NCI-H1436 (cell line): ENCODE measurements at regions not wholly inside any gene's neighbourhood (a gene's known extent, or its start where the extent isn't known, plus 50 kb on each side); places are given as distances from the start of the nearest gene placed in this dataset.

ENCODE experiments used
- DNase-seq: peaks from one replicate; lab custom pipeline; 2025; lab: John Stamatoyannopoulos, UW

DNA sequence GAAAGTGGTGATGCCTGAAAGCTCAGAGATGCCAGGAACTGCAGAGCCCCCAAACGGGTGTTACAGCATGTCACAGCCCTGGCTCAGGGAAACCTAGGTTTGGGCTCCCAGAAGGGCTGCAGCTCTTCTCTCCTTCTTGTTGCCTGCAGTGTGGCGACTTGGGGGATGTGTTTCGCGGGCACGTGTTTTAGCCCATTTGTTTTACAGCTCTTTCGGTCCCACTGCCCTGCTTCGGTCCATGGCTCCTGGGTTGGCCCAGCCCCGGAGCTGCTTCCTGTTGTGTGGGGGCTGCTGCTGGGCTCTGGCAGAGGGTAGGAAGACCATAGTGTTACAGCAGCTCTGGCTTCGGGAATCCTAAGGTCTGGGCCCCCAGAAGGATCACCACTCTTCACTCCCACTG lies 222.9 kb upstream of the RIOK2 start:
- no peak for DNase-seq

DNA sequence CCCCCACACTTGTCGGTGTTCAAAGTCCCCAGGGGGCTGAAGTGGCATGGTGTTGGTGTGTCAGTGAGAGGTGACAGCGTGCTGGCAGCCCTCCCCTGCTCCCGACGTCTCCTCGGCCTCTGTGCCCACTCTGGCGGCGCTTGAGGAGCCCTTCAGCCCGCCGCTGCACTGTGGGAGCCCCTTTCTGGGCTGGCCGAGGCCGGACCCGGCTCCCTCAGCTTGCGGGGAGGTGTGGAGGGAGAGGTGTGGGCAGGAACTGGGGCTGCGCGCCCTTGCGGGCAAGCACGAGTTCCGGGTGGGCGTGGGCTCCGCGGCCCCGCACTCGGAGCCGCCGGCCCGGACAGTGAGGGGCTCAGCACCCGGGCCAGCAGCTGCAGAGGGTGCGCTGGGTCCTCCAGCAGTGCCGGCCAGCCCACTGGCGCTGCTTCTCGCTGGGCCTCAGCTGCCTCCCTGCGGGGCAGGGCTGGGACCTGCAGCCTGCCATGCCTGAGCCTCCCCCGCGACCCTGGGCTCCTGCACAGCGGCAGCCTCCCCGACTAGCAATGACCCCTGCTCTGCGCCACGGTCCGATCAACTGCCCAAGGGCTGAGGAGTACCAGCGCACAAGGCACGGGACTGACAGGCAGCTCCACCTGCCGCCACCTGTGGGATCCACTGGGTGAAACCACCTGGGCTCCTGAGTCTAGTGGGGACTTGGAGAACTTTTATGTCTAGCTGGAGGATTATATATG lies 224.1 kb upstream of the RIOK2 start:
- DNase-seq = no peak

DNA sequence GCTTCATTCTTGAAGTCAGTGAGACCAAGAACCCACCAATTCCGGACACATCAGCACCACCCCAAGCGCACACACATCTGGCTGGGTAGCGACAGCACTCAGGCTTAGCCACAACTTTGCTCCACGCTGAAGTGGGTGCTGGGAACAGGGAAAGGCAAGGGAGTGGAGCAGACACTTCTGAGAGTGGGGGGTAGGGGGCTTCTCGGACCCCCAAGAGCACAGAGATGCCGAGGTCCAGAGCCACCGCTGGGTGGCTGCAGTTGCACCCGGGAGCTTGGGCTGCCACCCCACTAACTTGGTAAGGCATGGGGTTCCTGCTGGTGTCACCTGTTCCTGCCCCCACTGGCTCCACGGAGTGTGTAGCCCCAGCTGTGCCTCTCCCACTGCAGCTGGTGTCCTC lies 225.3 kb upstream of the RIOK2 start:
- no peak for DNase-seq

DNA sequence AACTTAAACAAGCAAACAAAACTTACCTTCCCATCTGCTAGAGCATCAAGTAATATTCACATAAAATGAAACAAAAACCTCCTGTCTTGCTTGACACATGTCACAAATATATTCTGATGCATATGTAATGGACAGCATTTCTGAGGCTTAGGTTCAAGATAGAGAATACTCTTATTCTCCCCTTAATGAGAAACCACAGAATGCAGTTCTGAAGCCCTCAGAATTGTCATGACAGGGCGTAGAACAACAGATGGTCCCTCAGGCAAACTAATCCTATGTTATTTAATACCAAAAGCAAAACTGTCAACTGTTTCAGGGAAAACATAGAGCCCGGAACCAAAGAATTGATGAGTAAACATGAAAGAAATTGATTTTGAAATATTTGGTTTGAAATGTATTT lies 229.9 kb upstream of the RIOK2 start:
- DNase-seq = no peak

DNA sequence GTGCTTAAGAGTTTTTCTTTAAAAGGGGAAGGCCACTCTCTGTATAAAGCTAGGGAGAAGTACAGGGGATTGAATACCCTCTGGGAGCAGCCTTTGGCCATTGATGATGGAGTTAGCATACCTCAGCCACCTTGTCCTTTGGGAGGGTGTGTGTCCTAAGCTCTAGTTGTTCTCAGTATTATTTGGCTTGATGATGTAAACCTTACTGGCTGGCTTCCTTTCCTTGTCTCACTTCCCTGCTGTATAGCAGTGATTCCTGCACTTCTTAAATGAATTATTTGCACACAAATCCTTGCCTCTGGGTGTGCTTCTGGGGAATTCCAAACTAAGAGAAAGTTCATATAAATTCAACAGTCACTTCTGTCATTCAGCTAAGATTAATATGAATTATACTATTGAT lies 234.9 kb upstream of the RIOK2 start:
- DNase-seq = no peak

DNA sequence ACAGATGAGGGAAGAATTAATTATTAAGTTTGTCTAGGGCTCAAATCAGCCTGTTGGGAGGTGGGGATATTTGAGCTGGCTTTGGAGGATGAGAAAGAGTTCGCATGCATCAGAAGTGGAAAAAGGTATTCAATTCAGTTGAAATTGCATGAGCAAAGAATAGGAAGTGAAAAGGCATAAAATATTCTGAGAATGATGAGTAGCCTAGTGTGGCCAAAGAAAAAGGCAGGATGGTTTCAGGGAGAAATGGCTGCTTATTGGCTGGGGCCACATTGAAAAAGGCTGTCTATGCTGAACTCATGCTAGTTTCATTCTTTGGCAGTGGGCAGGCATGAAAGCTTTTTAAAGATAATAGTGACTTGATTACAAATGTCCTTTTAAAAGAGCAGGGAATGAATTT lies 235.4 kb upstream of the RIOK2 start:
- DNase-seq = no peak

DNA sequence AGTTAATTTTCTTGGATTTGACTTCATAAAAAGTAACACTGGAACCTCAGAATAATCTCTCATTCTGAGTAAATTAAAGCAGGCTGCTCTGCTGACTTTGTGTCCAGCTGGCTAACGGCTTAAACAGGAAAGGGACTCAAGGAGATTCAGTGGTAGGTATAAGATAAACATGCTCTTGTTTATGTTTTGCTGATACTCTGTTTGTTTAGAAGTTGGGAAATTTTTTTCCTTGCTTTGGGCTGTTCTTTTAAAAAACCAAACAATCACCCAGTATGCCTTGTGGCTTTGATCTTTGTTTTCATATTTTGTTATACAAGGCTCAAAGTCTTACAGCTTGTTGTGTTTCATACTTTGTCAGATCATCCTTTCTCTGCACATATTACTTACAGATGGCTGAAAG lies 237.6 kb upstream of the RIOK2 start:
- DNase-seq = no peak

DNA sequence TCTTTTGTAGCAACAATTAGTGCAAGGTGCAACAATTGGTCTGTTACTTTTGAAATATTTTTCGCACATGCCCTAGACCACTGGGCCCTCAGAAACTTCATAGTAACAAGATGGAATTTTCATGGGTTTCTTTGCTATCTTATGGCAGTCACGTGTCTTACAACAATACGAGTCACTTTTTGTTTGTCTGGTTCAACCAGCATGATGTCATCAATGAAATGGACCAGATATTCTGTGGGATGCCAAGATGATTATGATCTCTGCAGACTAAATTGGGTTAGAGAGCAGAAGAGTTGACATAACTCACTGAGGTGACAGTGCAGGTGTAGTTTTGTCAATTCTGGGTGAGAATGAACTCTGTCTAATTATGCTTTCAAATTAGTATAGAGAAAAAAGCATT lies 239.6 kb upstream of the RIOK2 start:
- no peak for DNase-seq

DNA sequence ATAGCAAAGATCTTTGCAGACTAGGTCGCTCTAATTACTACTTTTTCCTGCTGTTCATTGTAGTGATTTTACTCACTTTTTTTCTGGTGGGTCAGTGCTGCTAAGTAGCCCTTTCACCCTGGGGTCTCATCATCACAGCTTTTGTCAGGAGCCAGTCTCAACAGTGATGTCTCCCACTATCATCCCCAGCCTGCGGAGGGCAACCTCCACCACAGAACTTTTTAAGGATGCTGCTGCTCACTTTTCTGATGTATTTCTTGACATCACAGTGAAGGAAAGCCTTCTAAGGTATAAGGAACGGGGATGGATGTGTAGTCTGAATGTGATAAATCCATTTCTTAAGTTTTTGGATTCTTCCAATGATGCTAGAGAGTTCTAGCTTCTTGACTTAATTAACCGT lies 242.5 kb upstream of the RIOK2 start:
- no peak for DNase-seq

DNA sequence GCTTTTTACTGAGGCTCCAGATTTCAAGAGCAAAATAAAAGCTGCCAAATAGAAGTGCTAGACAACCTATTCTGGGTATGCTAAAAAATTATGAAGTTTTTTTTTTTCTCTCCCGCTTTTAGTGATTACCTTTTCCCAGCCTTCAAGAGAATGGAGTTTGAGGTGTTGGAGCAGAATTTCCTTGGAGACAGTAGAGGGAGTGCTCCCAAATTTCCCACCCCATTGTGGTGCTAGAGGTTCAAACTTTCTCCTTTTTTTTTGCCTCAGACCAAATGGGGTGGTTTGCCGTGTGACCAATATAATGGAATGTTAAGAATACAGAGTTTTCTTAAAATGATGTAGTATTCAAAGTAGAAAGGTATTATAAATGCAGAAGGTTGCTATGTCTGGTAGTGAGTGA lies 244.2 kb upstream of the RIOK2 start:
- DNase-seq = no peak

DNA sequence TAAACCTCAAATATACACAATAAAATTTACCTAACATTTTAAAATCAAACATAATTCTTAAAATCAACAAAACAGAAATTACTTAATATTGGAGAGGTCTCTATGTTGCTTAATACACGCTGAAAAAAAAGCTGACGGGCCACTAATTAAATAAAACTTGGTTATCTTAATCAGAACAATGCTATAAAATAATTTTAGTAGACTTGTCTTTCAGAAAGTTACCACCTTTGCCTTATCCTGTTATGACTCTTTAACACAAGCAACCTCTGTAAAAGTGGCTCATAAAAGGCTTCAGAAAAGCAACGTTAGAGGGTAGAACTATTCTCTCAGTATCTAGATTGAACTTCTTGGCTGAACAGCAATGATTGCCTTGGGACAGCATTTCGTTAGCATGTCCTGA lies 251.0 kb upstream of the RIOK2 start:
- no peak for DNase-seq

DNA sequence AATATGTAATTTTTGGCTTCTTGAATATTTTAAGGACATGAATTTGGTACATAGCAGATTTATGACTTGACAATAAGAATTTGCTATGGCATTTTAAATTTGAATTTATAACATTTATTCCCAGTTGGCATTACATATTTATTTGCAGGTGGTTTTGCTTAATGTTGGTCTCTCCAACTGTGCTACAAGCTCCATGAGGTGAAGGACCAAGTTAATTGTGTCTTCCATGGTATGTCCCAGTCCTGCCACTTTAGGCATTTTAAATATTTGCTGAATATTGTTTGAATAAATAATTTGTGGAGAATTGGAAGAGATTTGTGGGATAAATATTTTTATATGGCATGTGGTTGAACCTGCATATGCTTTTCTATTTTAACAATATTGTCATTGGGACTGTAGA lies 253.4 kb upstream of the RIOK2 start:
- DNase-seq = no peak

DNA sequence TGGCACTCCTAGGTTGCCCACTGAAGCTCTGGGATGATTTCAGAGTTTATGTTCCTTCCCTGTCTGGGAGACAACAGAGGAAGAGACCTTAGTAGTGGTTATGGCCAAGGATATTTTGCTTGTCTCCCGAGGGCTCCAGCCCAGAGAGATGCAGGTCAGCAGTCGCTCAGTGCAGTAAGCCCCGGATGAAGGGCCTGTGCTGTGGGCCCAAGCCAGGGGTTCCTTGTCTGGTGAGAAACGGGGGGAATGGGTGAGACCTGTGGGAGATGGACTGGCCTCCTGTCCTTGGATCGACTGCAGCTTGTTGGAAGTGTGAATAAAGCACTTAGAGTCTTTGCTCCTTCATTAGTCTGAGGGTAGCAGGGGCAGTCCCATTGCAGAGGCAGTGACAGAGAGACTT lies 260.7 kb upstream of the RIOK2 start:
- no peak for DNase-seq

DNA sequence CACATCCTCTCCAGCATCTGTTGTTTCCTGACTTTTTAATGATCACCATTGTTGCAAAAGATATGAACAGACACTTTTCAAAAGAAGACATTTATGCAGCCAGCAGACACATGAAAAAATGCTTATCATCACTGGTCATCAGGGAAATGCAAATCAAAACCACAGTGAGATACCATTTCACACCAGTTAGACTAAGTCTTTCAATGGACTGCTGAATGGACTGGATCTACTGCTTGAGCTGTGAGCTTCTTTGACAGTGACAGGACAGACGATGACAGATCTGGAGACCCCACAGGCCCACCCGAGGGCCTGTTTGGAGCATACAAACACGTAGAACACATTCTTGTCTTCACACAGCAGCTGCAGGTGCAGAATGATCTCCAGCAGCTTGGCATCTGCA lies 266.1 kb upstream of the RIOK2 start:
- DNase-seq = no peak

DNA sequence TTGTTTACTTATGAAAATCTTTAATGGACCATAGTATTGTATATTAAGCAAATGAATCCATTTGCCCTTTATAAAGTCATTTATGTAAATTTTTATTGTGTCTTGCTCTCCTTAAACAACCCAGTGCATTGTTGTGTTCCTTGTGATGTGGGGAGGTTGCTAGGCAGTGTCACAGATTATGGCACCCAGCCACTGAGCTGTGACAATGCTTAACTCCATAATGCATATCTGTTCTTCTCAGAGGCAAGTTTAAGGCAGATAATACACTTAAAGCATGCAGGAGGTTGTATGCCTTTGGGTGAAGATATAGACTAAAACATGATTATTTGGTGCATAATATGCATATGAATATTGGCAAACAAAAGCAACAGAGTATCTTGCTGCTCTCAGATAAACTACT lies 269.6 kb upstream of the RIOK2 start:
- no peak for DNase-seq

DNA sequence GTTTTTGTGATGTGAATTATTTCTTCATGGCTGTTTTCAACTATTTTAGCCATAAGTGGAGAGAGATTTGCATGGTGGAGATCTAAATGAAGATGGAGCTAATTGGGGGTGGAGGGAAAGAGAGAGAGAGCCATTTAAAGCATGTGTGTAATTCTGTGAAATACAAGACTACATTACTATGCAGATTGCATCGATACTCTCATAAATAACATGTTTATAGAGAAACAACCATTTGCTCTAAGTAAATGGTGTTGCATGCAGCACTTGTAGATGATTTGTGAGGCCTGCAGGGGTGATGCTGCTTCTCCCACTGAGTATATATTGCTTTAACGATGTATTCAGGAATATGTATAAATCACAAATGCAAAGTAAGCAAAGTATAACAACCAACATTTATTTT lies 270.2 kb upstream of the RIOK2 start:
- no peak for DNase-seq

DNA sequence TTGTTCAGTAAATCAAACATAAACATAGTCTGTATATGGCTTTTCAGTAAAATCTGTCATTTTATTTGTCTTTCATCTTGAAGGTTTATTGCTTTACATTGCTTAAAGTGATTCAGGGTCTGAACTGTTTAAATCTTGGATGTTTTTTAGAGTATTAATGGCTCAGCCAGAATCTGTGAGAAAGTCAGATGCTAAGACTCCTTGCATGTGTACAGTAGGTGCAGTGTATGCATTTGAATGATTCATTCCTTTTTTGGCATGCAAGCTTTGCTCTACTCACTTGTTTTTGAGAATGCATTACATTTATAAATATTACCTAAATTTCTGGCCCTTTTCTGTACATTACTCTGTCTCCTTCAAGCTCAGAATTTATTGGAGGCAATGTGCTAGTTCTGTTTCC lies 271.0 kb upstream of the RIOK2 start:
- no peak for DNase-seq

DNA sequence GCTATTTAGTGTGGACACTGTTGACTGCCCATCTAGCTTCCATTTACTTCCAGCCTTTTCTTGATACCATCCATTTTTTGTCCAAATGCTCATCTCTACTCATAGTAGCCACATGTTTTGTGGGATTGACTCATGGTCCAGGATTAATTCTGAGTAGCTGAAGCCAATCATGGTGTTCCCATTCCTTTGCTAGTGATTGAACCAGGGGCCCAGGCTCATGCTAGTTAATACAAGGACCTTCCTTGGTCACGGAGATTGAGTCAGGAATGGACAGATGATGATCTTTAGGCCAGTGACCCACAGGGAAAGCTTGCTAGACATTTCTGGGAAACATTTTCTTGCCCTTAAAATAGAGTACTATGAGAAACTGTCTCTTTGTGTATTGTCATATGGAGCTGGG lies 272.9 kb upstream of the RIOK2 start:
- DNase-seq = no peak

DNA sequence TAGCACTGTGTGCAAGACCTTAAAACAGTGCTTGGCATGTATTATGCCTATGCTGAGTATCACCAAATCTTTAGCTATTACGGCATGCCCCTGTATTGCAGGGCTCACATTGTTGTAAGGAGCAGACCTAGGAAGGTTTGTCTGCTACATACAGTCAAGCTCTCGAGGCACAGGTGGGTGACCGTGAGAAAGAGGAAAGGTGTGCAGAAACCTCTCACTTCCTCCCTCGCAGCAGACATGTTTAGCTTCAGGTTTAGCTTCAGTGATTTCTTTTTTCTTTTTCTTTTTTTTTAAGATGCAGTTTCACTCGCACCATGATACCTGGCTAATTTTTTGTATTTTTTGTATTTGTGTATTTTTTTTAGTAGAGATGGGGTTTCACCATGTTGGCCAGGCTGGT lies 275.8 kb upstream of the RIOK2 start:
- no peak for DNase-seq

DNA sequence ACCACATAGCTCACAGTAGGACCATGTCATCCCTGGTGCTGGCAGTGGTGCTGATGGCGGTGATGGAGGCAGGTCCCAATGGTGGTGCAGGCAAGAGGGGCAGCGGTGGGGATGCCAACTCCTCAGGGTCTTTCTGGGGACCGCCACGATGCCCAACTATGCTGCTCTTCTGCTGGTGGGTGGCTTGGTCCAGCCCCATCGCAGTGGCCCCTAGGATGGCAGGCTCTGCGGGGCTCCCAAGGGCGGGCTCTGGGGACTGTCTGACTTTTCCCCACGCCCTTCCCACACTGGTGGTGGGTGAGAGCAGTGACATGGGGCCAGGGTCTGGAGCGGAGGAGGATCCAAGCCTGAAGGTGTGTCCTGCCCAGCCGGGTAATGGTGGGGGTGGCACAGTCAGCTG lies 288.9 kb upstream of the RIOK2 start:
- DNase-seq = no peak

DNA sequence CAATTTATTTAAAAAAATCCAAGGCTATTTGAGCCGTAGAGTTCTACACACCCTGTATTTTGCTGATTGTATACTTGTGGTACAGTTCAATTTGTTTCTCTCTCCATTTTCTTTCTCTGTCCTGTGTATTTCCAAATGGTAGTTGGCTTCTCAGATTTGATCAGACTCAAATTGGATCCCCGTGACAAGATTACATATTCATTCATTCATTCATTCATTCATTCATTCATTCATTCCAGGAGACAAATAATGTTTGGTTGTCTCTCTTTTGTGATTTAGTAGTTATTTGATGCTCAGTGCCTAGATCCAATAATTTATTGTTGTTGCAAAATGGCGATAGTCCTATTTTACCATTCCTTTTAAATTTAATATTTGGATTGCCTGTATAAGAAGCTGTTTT lies 292.8 kb upstream of the RIOK2 start:
- DNase-seq = no peak

DNA sequence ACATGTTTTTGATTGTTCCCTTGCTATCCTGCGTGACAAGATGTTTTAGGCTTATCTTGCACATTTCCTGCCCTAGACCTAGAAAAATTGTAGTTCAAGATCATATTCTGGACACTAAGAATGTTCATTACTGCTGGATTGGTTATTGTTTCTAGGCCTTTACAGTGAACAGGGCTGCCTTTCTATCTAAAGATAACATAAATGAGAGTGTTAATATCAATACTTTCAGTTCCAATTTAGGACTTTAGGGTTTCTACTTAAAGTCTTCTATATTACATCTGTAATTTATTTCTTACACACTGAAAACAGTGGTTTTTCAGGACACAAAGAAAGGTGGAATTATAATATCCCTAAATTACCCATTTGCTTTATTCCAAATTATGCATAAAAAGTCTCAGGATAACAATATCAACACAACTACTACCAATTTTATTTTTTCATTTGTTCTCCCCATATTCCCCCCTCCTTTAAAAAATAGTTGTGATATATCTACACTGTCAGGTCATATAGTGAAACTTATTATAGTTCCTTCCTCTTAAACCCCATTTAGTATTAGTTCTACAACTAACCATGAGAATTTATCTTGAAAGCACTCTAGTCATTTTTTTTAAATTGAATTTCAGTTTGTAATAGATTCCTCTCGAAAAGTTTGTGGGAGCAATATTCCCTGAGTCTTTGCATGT lies 293.9 kb upstream of the RIOK2 start:
- no peak for DNase-seq

DNA sequence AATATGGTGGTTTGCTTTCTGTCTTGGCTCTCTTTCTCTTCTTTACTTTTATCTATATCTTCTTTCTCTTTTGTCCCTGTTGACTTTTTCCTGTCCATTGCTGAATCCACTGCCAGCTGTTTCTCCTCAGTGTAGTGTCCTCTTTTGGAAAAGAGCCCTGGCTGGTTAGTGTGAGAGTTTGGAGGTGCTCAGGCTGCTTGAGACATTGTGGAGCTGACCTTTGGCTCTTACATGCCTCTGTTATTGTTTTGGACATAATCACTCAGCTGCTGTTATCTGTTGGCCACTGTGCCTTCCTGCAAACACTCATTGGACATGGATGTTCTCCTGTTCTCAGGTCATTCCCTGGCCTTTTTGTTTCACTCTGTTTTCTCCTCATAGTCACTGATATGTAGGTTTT lies 295.4 kb upstream of the RIOK2 start:
- no peak for DNase-seq

DNA sequence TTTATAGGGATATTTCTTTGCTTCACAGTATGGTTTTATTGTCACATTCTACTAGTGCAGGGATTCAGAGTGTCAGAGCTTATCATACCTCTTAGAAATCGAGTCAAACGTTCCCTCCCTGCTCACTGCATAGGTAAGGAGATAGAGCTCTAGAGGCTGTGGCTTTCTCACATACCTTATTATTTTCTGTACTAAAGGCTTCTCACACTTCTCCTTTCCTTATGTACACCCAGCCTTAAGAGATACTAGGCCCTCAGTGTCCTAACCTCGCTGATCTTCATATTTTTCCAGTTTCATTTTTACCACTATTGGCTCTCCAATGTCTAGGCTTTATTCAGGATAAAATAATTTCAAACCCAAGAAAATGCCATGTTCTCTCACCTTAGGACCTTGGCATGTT lies 297.3 kb upstream of the RIOK2 start:
- no peak for DNase-seq
